ENCODE measurements at regions not wholly inside any gene's neighbourhood (a gene's known extent, or its start where the extent isn't known, plus 50 kb on each side); places are given as distances from the start of the nearest gene placed in this dataset.

DNA sequence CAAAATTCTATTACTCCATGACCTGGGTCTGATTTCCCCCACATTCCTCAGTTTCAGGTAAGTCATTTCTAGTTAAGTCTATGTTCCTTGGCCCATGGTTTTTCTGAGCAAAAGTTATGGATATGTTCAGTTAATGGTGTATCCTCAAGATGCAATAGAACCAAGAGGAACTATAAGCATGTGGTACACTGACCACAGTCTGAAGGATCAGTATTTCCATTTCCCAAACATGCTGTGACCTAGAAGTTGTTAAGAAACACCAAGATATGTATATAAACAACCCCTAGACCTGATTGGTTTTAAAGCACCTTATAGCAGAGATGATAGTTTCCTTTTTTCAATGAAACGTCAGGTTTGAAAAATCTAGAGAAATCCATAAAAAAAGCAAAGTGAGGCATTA, 94.2 kb upstream of the ABCB5 start:
- TF ChIP-seq, protein P1, sequence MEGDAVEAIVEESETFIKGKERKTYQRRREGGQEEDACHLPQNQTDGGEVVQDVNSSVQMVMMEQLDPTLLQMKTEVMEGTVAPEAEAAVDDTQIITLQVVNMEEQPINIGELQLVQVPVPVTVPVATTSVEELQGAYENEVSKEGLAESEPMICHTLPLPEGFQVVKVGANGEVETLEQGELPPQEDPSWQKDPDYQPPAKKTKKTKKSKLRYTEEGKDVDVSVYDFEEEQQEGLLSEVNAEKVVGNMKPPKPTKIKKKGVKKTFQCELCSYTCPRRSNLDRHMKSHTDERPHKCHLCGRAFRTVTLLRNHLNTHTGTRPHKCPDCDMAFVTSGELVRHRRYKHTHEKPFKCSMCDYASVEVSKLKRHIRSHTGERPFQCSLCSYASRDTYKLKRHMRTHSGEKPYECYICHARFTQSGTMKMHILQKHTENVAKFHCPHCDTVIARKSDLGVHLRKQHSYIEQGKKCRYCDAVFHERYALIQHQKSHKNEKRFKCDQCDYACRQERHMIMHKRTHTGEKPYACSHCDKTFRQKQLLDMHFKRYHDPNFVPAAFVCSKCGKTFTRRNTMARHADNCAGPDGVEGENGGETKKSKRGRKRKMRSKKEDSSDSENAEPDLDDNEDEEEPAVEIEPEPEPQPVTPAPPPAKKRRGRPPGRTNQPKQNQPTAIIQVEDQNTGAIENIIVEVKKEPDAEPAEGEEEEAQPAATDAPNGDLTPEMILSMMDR (IDR thresholded peaks at IDR 0.05) = no peak
- no peak for TF ChIP-seq POLR2A (IDR thresholded peaks at IDR 0.05)
